ENCODE measurements at regions not wholly inside any gene's neighbourhood (a gene's known extent, or its start where the extent isn't known, plus 50 kb on each side); places are given as distances from the start of the nearest gene placed in this dataset.

DNA sequence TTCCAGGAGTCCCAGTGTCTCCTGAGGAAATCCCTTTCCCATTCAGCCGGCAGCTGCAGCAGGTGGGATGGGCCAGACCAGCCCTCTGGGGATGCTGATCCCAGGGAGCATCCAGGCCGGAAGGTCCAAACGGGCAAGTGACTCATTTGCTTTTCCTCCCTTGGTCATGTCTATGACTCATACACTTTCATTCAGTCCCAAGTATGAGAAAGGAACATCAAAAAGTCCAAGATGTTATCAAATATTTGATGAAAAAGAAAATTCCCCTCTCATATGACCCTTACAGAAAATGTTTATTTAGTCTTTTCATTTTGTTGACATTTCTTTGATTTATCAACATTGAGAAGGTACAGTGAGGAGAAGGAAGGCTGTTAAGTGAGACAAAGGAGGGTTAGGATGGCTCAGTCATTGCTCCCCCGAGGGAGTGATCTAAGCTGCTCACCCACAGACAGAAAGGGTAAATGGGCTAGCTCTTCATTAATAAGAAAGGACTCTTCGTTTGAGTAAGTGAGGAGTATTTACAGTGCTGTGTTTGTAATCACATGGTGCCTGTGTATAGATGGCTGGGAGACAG lies 117.6 kb upstream of the ANKRD55 start:
- no peak overlapping the region for H3K4me3 ChIP-seq (replicated peaks; ENCODE audit: insufficient read depth, low read length)
- no peaks in the 10 kb centered on the region for H3K27me3 ChIP-seq (ENCODE audit: insufficient read depth, poor library complexity, severe bottlenecking)
- DNase-seq (ENCODE audit: low read depth in 1 of 2, low spot score in 1 of 2), result no peak
- TF ChIP-seq POLR2AphosphoS5 (IDR thresholded peaks at IDR 0.05; ENCODE audit: low read depth) (no peak), REST (IDR thresholded peaks at IDR 0.05; ENCODE audit: insufficient replicate concordance, low read depth) (no peak), SPI1 (IDR thresholded peaks at IDR 0.05; ENCODE audit: borderline replicate concordance, low read depth) (no peak), GABPA (IDR thresholded peaks at IDR 0.05; ENCODE audit: low read depth) (no peak)
- TF ChIP-seq, protein P1, sequence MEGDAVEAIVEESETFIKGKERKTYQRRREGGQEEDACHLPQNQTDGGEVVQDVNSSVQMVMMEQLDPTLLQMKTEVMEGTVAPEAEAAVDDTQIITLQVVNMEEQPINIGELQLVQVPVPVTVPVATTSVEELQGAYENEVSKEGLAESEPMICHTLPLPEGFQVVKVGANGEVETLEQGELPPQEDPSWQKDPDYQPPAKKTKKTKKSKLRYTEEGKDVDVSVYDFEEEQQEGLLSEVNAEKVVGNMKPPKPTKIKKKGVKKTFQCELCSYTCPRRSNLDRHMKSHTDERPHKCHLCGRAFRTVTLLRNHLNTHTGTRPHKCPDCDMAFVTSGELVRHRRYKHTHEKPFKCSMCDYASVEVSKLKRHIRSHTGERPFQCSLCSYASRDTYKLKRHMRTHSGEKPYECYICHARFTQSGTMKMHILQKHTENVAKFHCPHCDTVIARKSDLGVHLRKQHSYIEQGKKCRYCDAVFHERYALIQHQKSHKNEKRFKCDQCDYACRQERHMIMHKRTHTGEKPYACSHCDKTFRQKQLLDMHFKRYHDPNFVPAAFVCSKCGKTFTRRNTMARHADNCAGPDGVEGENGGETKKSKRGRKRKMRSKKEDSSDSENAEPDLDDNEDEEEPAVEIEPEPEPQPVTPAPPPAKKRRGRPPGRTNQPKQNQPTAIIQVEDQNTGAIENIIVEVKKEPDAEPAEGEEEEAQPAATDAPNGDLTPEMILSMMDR (IDR thresholded peaks at IDR 0.05; ENCODE audit: insufficient read depth, low read length), result no peak
- H3K27ac ChIP-seq (replicated peaks), result no peak overlapping the region

DNA sequence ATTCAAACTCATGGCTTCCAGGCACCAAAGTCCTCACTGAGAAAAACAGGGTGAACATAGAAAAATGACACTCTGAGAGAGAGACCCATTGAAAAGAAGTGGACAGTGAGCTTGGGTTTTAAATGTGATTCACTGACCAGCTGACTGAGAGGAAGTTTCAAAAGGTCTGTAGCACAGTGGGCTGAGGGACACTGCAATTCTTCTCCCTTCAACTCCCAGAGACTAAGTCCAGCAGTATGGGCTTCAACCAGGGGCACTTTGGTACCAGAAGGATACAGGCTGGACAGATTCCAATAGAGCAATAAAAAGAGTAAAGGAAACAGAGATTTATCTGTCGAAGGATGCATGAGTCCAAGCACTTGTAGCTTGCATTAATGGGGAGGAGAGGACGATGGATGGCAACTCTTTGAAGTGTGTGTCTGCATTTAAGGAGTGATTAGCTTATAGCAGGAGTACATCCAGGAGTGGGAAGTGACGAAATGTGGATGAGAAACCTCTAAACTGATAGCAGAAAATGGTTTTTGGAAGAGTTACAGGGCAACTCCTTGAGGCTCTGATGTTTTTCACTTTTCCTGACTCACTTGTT lies 117.0 kb upstream of the ANKRD55 start:
- H3K27ac ChIP-seq (replicated peaks), result no peak overlapping the region

DNA sequence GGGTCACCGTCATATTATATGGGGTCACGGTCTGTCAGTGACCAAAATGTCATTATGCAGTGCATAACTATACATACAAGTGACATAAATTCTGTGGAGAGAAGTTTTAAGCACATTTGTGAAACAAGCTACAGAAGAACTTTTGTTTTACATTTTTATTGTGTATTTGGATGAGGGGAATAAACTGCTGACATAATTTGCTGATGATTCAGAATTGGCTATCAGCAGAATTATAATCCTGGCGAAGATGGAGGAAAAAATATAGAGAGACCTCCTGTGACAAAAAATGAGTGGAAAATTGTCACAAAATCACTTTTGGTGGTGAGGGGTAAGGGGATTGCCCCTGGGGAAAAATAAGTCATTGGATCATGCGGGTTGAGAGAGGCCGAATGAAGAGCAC lies 116.3 kb upstream of the ANKRD55 start:
- Histone ChIP-seq H3K27me3 (ENCODE audit: insufficient read depth, poor library complexity, severe bottlenecking) (no peaks in the 10 kb centered on the region), H3K27ac (replicated peaks) (no peak overlapping the region), H3K4me3 (replicated peaks; ENCODE audit: insufficient read depth, low read length) (no peak overlapping the region)
- TF ChIP-seq POLR2AphosphoS5 (IDR thresholded peaks at IDR 0.05; ENCODE audit: low read depth) (no peak), REST (IDR thresholded peaks at IDR 0.05; ENCODE audit: insufficient replicate concordance, low read depth) (no peak), SPI1 (IDR thresholded peaks at IDR 0.05; ENCODE audit: borderline replicate concordance, low read depth) (no peak), GABPA (IDR thresholded peaks at IDR 0.05; ENCODE audit: low read depth) (no peak)
- TF ChIP-seq, protein P1 (IDR thresholded peaks at IDR 0.05; ENCODE audit: insufficient read depth, low read length), result no peak
- no peak for DNase-seq (ENCODE audit: low read depth in 1 of 2, low spot score in 1 of 2)

More for the DNA sequence above, 117.0 kb upstream of the ANKRD55 start:
- no peaks in the 10 kb centered on the region for H3K27me3 ChIP-seq (ENCODE audit: insufficient read depth, poor library complexity, severe bottlenecking)
- TF ChIP-seq SPI1 (IDR thresholded peaks at IDR 0.05; ENCODE audit: borderline replicate concordance, low read depth) (no peak), GABPA (IDR thresholded peaks at IDR 0.05; ENCODE audit: low read depth) (no peak), POLR2AphosphoS5 (IDR thresholded peaks at IDR 0.05; ENCODE audit: low read depth) (no peak)
- no peak overlapping the region for H3K4me3 ChIP-seq (replicated peaks; ENCODE audit: insufficient read depth, low read length)
- DNase-seq (ENCODE audit: low read depth in 1 of 2, low spot score in 1 of 2), result no peak

- TF ChIP-seq, protein P1 (IDR thresholded peaks at IDR 0.05; ENCODE audit: insufficient read depth, low read length), result no peak
- TF ChIP-seq POLR2AphosphoS5 (IDR thresholded peaks at IDR 0.05; ENCODE audit: low read depth) (no peak), SPI1 (IDR thresholded peaks at IDR 0.05; ENCODE audit: borderline replicate concordance, low read depth) (no peak), GABPA (IDR thresholded peaks at IDR 0.05; ENCODE audit: low read depth) (no peak), REST (IDR thresholded peaks at IDR 0.05; ENCODE audit: insufficient replicate concordance, low read depth) (no peak)
- Histone ChIP-seq H3K4me3 (replicated peaks; ENCODE audit: insufficient read depth, low read length) (no peak overlapping the region), H3K27me3 (ENCODE audit: insufficient read depth, poor library complexity, severe bottlenecking) (no peaks in the 10 kb centered on the region), H3K27ac (replicated peaks) (no peak overlapping the region)
- peak; percentile 33 to 48 for DNase-seq (ENCODE audit: low read depth in 1 of 2, low spot score in 1 of 2)
Measured at GRCh38 chr5:56346741-56347535, 113.8 kb upstream of the ANKRD55 start.

Data from HL-60 (cell line).